Muscle layer of duodenum (tissue), 2 donors: ENCODE measurements at regions not wholly inside any gene's neighbourhood (a gene's known extent, or its start where the extent isn't known, plus 50 kb on each side); places are given as distances from the start of the nearest gene placed in this dataset.

Source experiments
- H3K27ac ChIP-seq: one replicate; pipeline ENCODE4 v1.7.0; 2013; ENCODE audit warnings: mild to moderate bottlenecking, low read length
- H3K27me3 ChIP-seq: one replicate; pipeline ENCODE4 v1.7.0; 2013; ENCODE audit warnings: low read depth, mild to moderate bottlenecking, control low read depth, low read length
- H3K36me3 ChIP-seq, 2 donors: one replicate each; pipeline ENCODE4 v1.7.0; 2013; ENCODE audit warnings: low read length in 2 of 2, control low read depth in 1 of 2, mild to moderate bottlenecking in 1 of 2; ENCODE audit not compliant: insufficient read depth in 2 of 2, control insufficient read depth in 1 of 2
- H3K4me1 ChIP-seq, 2 donors: one replicate each; pipeline ENCODE4 v1.7.0; 2013; ENCODE audit warnings: low read length in 2 of 2, mild to moderate bottlenecking in 2 of 2, control low read depth in 1 of 2, moderate library complexity in 1 of 2; ENCODE audit not compliant: insufficient read depth in 2 of 2, control insufficient read depth in 1 of 2
- H3K4me3 ChIP-seq, 2 donors: one replicate each; pipeline ENCODE4 v1.7.0; 2013; ENCODE audit warnings: low read length in 2 of 2, low read depth in 1 of 2, mild to moderate bottlenecking in 1 of 2
- H3K9me3 ChIP-seq, 2 donors: one replicate each; pipeline ENCODE4 v1.7.0; 2013; ENCODE audit warnings: low read length in 2 of 2, control low read depth in 1 of 2, mild to moderate bottlenecking in 1 of 2; ENCODE audit not compliant: control insufficient read depth in 1 of 2
- donor health status: healthy.

DNA sequence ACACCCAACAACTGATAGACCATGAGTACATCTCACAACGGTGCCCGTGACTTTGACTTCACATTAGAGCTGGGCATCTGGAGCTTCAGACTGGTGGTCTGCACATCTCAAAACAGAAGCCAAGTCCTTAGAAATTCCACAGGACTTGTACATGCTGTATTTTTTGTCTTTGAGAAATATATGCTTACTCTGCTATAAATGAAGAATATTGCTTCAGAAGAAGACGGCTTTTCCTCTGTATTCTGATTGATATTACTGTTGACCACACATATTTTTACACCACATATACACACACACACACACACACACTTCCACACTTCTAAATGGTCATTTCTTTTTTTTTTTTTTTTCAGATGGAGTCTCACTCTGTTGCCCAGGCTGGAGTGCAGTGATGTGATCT lies 338.3 kb upstream of the KIF2A start:
- Histone ChIP-seq H3K27ac (no peak overlapping the region), H3K36me3 (no peaks in the 10 kb centered on the region), H3K27me3 (no peaks in the 10 kb centered on the region), H3K4me1 (no peaks in the 10 kb centered on the region), H3K4me3 (no peak overlapping the region), H3K9me3 (no peaks in the 10 kb centered on the region)

DNA sequence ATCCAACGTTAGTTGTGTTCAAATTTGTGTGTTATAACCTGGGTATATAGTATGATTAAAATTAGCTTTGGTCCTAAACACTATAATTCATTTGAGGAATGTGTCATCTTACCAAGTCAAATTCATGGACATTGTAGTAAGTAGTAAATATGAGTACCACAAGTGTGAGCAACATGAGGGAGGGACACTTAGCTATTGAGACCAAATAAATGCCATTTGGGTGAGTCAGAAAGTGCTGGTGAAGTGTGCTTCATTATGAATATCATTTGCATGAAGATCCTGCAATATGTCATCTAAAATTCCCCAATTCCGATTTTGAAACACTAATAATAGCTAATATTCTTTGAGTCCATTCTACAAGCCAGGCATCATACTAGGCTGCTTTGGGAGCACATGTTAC lies 336.7 kb upstream of the KIF2A start:
- Histone ChIP-seq H3K27ac (no peak overlapping the region), H3K4me3 (no peak overlapping the region), H3K9me3 (no peaks in the 10 kb centered on the region), H3K36me3 (no peaks in the 10 kb centered on the region), H3K4me1 (no peaks in the 10 kb centered on the region), H3K27me3 (no peaks in the 10 kb centered on the region)

DNA sequence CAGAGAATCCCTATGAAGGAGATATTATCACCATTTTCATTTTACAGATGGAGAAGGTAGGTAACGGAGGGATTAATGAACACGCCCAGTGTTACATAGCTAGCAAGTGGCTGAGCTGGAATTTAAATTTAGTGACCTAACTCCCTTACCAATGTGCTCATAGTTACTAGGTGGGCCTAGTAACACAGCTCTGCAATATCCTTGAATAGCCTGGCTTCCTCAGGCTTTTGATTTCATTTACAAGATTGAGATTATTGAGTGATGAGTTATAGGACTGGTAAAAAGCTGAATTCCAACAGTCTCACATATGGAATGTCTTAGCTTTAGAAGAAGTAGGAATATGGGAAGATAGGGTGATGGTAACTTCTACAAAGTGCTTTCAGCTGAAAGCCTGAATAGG lies 336.3 kb upstream of the KIF2A start:
- no peak overlapping the region for H3K27ac ChIP-seq
- no peaks in the 10 kb centered on the region for H3K9me3 ChIP-seq
- H3K4me1 ChIP-seq: no peaks in the 10 kb centered on the region
- no peaks in the 10 kb centered on the region for H3K36me3 ChIP-seq
- H3K4me3 ChIP-seq: no peak overlapping the region
- no peaks in the 10 kb centered on the region for H3K27me3 ChIP-seq

- no peak overlapping the region for H3K27ac ChIP-seq
- H3K27me3 ChIP-seq: no peaks in the 10 kb centered on the region
- no peaks in the 10 kb centered on the region for H3K9me3 ChIP-seq
- H3K36me3 ChIP-seq: no peaks in the 10 kb centered on the region
- H3K4me3 ChIP-seq: no peak overlapping the region
- H3K4me1 ChIP-seq: no peaks in the 10 kb centered on the region
Observed at GRCh38 chr5:61970218-61970617, 335.8 kb upstream of the KIF2A start.

- H3K9me3 ChIP-seq: no peaks in the 10 kb centered on the region
- no peaks in the 10 kb centered on the region for H3K27me3 ChIP-seq
- H3K36me3 ChIP-seq: no peaks in the 10 kb centered on the region
- no peak overlapping the region for H3K27ac ChIP-seq
- no peaks in the 10 kb centered on the region for H3K4me1 ChIP-seq
- H3K4me3 ChIP-seq: no peak overlapping the region
Observed at GRCh38 chr5:61974680-61975079, 331.3 kb upstream of the KIF2A start.

- H3K27ac ChIP-seq: no peak overlapping the region
- no peaks in the 10 kb centered on the region for H3K27me3 ChIP-seq
- H3K4me3 ChIP-seq: no peak overlapping the region
- H3K4me1 ChIP-seq: no peaks in the 10 kb centered on the region
- H3K36me3 ChIP-seq: no peaks in the 10 kb centered on the region
- peaks cover 0 to 3% of the 10 kb centered on the region in 2 donors for H3K9me3 ChIP-seq
Observed at GRCh38 chr5:61981886-61982285, 324.1 kb upstream of the KIF2A start.

DNA sequence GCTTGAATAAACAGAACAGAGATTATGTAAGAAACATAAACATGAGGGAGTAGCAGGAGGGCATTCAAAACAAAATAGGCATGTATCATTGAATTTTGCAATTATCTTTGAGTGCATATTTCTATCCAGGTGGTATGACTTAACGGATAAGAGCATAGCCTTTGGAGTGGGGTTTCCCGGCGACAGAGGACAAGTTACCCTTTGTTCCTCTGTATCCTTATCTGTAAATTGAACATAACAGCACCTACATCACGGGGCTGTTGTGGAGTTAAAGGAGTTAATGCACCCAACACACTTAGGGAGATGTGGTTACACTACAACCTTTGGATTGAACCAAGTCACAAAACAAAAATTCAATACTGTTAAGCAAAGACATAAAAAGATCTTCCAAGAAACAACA lies 314.6 kb upstream of the KIF2A start:
- Histone ChIP-seq H3K4me3 (no peak overlapping the region), H3K9me3 (peaks cover 0 to 14% of the 10 kb centered on the region in 2 donors), H3K27me3 (no peaks in the 10 kb centered on the region), H3K27ac (no peak overlapping the region), H3K36me3 (no peaks in the 10 kb centered on the region), H3K4me1 (no peaks in the 10 kb centered on the region)

DNA sequence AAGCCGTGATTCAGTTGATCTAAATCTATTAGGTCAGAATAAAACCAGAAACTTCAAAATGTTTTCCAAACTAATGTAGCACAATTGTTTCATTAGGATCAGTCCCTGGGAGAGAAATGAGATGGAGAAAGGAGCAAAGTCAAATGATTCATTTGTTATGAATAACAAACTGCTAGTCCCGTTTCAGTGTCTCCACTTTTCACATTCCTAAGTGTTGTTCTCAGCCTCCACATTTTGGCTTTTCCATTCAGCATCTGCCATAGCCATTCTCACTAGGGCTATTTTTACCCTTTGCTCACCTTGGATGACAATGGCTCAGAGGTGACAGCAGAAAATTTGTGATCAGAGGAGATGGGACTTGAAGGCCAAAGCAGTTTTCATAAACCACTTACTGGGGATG lies 314.1 kb upstream of the KIF2A start:
- H3K4me1 ChIP-seq: no peaks in the 10 kb centered on the region

DNA sequence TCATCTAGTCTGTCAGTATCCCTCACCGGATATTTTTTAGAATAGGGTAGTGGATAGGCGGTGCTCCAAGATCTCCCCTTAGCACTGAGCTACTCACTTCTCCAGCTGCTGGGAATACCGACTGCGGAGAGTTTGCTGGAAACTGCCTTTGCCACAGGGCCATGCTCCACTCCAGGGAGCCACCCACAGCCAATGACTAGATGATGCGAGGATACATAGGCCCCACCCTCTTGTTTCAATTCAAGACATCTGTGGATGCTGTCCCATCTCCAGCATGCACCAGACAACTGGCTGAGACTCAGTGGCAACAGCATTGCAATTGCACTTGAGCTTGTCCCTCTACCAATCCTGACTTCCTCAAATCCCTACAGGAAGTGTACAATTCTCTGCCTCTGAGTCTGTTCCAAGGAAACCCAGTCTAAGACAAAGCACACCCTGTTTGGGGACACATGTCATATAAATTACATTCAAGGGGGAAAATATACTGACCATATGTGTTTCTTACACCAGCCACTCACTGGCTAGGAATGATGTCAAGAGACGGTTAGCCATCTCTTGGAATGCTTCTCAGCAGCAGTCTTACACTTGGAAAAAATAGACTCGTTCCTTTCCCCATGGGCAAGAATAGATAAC lies 312.6 kb upstream of the KIF2A start:
- H3K4me1 ChIP-seq: no peaks in the 10 kb centered on the region
- no peaks in the 10 kb centered on the region for H3K27me3 ChIP-seq
- no peak overlapping the region for H3K4me3 ChIP-seq
- H3K27ac ChIP-seq: no peak overlapping the region
- H3K36me3 ChIP-seq: no peaks in the 10 kb centered on the region
- no peaks in the 10 kb centered on the region for H3K9me3 ChIP-seq

More for the DNA sequence above, 314.1 kb upstream of the KIF2A start:
- Histone ChIP-seq H3K27me3 (no peaks in the 10 kb centered on the region), H3K27ac (no peak overlapping the region), H3K4me3 (no peak overlapping the region), H3K9me3 (peaks cover 0 to 11% of the 10 kb centered on the region in 2 donors), H3K36me3 (no peaks in the 10 kb centered on the region)

DNA sequence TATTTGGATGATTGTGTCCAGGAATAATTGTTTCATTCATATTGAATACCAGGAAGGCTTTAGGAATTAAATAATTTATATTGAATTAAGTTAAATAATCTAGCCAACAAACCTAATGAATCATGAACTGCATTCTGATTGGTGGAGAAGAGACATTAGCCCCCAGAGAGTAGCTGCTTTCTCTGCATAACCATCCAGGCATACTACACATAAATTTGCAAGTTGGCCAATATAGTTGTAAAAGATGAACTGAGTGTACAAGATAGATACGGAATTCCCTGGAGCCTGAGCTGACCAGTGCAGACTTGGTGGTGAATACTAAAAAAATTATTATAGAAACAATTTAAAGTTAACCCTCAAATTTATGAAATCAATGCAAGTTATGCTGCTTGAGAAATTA lies 311.8 kb upstream of the KIF2A start:
- Histone ChIP-seq H3K27me3 (no peaks in the 10 kb centered on the region), H3K36me3 (no peaks in the 10 kb centered on the region), H3K9me3 (no peaks in the 10 kb centered on the region), H3K4me1 (no peaks in the 10 kb centered on the region), H3K4me3 (no peak overlapping the region), H3K27ac (no peak overlapping the region)

GRCh38 chr5:61995486-61995885 lies 310.5 kb upstream of the KIF2A start:
- H3K36me3 ChIP-seq: no peaks in the 10 kb centered on the region
- H3K27me3 ChIP-seq: no peaks in the 10 kb centered on the region
- no peaks in the 10 kb centered on the region for H3K4me1 ChIP-seq
- no peak overlapping the region for H3K27ac ChIP-seq
- no peak overlapping the region for H3K4me3 ChIP-seq
- H3K9me3 ChIP-seq: no peaks in the 10 kb centered on the region

GRCh38 chr5:61999371-61999770 lies 306.6 kb upstream of the KIF2A start:
- no peaks in the 10 kb centered on the region for H3K36me3 ChIP-seq
- H3K27me3 ChIP-seq: no peaks in the 10 kb centered on the region
- H3K27ac ChIP-seq: no peak overlapping the region
- H3K9me3 ChIP-seq: no peaks in the 10 kb centered on the region
- no peaks in the 10 kb centered on the region for H3K4me1 ChIP-seq
- no peak overlapping the region for H3K4me3 ChIP-seq
